ENCODE measurements at regions not wholly inside any gene's neighbourhood (a gene's known extent, or its start where the extent isn't known, plus 50 kb on each side); places are given as distances from the start of the nearest gene placed in this dataset.

DNA sequence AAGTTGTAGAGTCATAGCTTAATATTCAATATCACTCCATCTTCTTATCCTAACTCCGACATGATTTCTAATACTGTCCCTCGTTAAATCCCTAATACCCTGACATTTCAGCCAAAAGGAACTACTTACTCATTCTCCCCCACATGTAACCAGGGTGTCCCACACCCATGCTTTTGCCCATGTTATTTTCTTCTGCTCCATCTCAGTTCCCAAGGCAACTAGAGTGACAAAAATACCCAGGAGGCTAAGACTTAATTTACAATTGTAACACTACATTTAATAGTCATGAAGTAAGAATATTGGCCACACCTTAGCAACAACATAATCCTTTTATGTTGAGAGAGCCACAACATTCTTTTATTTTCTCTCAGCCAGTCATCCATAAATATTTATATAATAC is 248.5 kb upstream of the TGFBR2 start:
- no peak overlapping the region for H3K4me3 Mint-ChIP-seq
- ATAC-seq, result no peak
- H3K4me1 Mint-ChIP-seq, result peaks cover 4% of the 10 kb centered on the region; the same call in 1 of the 2 replicates
- TF ChIP-seq TP53 (CRISPR knock-in tag; IDR thresholded peaks at IDR 0.05) (no peak), ZNF263 (CRISPR knock-in tag; IDR thresholded peaks at IDR 0.05; ENCODE audit: low read depth) (no peak)
- TF ChIP-seq, protein P1, sequence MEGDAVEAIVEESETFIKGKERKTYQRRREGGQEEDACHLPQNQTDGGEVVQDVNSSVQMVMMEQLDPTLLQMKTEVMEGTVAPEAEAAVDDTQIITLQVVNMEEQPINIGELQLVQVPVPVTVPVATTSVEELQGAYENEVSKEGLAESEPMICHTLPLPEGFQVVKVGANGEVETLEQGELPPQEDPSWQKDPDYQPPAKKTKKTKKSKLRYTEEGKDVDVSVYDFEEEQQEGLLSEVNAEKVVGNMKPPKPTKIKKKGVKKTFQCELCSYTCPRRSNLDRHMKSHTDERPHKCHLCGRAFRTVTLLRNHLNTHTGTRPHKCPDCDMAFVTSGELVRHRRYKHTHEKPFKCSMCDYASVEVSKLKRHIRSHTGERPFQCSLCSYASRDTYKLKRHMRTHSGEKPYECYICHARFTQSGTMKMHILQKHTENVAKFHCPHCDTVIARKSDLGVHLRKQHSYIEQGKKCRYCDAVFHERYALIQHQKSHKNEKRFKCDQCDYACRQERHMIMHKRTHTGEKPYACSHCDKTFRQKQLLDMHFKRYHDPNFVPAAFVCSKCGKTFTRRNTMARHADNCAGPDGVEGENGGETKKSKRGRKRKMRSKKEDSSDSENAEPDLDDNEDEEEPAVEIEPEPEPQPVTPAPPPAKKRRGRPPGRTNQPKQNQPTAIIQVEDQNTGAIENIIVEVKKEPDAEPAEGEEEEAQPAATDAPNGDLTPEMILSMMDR (IDR thresholded peaks at IDR 0.05), result no peak
- H3K9me3 Mint-ChIP-seq, result no peaks in the 10 kb centered on the region
- DNase-seq (ENCODE audit: low spot score), result no peak
- CTCF ChIA-PET, result no interaction called here
- H3K27me3 Mint-ChIP-seq (ENCODE audit: low read depth), result no peaks in the 10 kb centered on the region
- H3K27ac Mint-ChIP-seq, result no peak overlapping the region
- no peaks in the 10 kb centered on the region for H3K36me3 Mint-ChIP-seq
- POLR2A ChIA-PET, result no interaction called here

DNA sequence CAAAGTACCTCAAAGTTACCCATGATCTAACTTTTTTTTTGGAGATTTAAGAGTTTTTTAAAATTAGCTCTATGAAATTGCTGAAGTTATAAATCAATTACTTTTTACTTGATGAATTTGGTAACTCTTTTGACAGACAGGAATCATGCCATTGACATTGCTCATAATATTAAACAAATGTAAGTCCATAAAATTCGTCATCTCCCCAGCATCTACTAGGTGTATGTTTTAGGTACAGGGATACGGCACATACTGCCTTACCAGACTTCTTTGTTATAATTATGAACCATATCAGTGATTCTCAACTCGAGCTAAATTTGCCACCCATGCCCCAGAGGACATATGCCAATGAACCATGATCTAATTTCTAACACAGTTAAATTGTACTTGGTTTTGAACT is 247.5 kb upstream of the TGFBR2 start:
- no peak overlapping the region for H3K27ac Mint-ChIP-seq
- ATAC-seq (no peak), DNase-seq (ENCODE audit: low spot score) (no peak)
- no peak overlapping the region for H3K4me3 Mint-ChIP-seq
- no peaks in the 10 kb centered on the region for H3K36me3 Mint-ChIP-seq
- no peak for TF ChIP-seq CREM (CRISPR knock-in tag; IDR thresholded peaks at IDR 0.05)
- no peak for TF ChIP-seq NR1H2 (CRISPR knock-in tag; IDR thresholded peaks at IDR 0.05)
- TF ChIP-seq ATF1 (CRISPR knock-in tag; IDR thresholded peaks at IDR 0.05), result no peak
- TF ChIP-seq, protein P2, sequence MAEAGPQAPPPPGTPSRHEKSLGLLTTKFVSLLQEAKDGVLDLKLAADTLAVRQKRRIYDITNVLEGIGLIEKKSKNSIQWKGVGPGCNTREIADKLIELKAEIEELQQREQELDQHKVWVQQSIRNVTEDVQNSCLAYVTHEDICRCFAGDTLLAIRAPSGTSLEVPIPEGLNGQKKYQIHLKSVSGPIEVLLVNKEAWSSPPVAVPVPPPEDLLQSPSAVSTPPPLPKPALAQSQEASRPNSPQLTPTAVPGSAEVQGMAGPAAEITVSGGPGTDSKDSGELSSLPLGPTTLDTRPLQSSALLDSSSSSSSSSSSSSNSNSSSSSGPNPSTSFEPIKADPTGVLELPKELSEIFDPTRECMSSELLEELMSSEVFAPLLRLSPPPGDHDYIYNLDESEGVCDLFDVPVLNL (CRISPR knock-in tag; IDR thresholded peaks at IDR 0.05; ENCODE audit: borderline replicate concordance, low read depth), result no peak
- TF ChIP-seq, protein P3, sequence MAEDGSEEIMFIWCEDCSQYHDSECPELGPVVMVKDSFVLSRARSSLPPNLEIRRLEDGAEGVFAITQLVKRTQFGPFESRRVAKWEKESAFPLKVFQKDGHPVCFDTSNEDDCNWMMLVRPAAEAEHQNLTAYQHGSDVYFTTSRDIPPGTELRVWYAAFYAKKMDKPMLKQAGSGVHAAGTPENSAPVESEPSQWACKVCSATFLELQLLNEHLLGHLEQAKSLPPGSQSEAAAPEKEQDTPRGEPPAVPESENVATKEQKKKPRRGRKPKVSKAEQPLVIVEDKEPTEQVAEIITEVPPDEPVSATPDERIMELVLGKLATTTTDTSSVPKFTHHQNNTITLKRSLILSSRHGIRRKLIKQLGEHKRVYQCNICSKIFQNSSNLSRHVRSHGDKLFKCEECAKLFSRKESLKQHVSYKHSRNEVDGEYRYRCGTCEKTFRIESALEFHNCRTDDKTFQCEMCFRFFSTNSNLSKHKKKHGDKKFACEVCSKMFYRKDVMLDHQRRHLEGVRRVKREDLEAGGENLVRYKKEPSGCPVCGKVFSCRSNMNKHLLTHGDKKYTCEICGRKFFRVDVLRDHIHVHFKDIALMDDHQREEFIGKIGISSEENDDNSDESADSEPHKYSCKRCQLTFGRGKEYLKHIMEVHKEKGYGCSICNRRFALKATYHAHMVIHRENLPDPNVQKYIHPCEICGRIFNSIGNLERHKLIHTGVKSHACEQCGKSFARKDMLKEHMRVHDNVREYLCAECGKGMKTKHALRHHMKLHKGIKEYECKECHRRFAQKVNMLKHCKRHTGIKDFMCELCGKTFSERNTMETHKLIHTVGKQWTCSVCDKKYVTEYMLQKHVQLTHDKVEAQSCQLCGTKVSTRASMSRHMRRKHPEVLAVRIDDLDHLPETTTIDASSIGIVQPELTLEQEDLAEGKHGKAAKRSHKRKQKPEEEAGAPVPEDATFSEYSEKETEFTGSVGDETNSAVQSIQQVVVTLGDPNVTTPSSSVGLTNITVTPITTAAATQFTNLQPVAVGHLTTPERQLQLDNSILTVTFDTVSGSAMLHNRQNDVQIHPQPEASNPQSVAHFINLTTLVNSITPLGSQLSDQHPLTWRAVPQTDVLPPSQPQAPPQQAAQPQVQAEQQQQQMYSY (CRISPR knock-in tag; IDR thresholded peaks at IDR 0.05), result no peak
- TF ChIP-seq, protein P4, sequence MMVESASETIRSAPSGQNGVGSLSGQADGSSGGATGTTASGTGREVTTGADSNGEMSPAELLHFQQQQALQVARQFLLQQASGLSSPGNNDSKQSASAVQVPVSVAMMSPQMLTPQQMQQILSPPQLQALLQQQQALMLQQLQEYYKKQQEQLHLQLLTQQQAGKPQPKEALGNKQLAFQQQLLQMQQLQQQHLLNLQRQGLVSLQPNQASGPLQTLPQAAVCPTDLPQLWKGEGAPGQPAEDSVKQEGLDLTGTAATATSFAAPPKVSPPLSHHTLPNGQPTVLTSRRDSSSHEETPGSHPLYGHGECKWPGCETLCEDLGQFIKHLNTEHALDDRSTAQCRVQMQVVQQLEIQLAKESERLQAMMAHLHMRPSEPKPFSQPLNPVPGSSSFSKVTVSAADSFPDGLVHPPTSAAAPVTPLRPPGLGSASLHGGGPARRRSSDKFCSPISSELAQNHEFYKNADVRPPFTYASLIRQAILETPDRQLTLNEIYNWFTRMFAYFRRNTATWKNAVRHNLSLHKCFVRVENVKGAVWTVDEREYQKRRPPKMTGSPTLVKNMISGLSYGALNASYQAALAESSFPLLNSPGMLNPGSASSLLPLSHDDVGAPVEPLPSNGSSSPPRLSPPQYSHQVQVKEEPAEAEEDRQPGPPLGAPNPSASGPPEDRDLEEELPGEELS (CRISPR knock-in tag; IDR thresholded peaks at IDR 0.05), result no peak
- TF ChIP-seq JAZF1 (CRISPR knock-in tag; IDR thresholded peaks at IDR 0.05), result no peak
- TF ChIP-seq, protein P5, sequence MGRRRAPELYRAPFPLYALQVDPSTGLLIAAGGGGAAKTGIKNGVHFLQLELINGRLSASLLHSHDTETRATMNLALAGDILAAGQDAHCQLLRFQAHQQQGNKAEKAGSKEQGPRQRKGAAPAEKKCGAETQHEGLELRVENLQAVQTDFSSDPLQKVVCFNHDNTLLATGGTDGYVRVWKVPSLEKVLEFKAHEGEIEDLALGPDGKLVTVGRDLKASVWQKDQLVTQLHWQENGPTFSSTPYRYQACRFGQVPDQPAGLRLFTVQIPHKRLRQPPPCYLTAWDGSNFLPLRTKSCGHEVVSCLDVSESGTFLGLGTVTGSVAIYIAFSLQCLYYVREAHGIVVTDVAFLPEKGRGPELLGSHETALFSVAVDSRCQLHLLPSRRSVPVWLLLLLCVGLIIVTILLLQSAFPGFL (CRISPR knock-in tag; IDR thresholded peaks at IDR 0.05; ENCODE audit: borderline replicate concordance), result no peak
- ChIA-PET CTCF (no interaction called here), POLR2A (no interaction called here)
- no peaks in the 10 kb centered on the region for H3K9me3 Mint-ChIP-seq
- H3K4me1 Mint-ChIP-seq, result 0 out of 2 replicates have a peak, but pooled peaks cover 3% of the 10 kb centered on the region
- no peaks in the 10 kb centered on the region for H3K27me3 Mint-ChIP-seq (ENCODE audit: low read depth)

DNA sequence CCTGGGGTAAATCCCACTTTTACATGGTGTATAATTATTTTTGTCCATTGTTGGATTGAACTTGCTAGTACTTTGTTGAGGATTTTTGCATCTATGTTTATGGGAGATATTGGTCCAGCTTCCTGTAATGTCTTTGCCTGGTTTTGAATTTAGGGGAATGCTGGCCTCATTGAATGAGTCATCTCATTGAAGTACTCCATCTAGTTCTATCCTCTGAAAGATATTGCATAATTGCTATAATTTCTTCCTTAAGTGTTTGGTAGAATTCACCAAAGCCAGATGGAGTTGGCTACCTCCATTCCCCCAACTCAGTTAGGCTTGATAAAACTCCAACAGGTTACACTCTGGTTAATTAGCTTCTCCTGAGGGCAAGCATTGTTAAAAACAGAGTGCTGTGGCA is 237.4 kb upstream of the TGFBR2 start:
- POLR2A ChIA-PET, result no interaction called here
- H3K27ac Mint-ChIP-seq, result no peak overlapping the region
- DNase-seq (ENCODE audit: low spot score) (no peak), ATAC-seq (no peak)
- H3K4me3 Mint-ChIP-seq, result no peak overlapping the region
- peaks cover 4% of the 10 kb centered on the region; the same call in 1 of the 2 replicates for H3K36me3 Mint-ChIP-seq
- H3K27me3 Mint-ChIP-seq (ENCODE audit: low read depth), result no peaks in the 10 kb centered on the region; the same call in 1 of the 2 replicates
- CTCF ChIA-PET, result no interaction called here
- peaks cover 22% of the 10 kb centered on the region for H3K4me1 Mint-ChIP-seq
- peaks cover 7% of the 10 kb centered on the region for H3K9me3 Mint-ChIP-seq
- no peak for TF ChIP-seq NR1H2 (CRISPR knock-in tag; IDR thresholded peaks at IDR 0.05)
- TF ChIP-seq, protein P6, sequence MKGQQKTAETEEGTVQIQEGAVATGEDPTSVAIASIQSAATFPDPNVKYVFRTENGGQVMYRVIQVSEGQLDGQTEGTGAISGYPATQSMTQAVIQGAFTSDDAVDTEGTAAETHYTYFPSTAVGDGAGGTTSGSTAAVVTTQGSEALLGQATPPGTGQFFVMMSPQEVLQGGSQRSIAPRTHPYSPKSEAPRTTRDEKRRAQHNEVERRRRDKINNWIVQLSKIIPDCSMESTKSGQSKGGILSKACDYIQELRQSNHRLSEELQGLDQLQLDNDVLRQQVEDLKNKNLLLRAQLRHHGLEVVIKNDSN (CRISPR knock-in tag; IDR thresholded peaks at IDR 0.05), result no peak
- TF ChIP-seq ETV6 (CRISPR knock-in tag; IDR thresholded peaks at IDR 0.05), result no peak
- TF ChIP-seq, protein P7, sequence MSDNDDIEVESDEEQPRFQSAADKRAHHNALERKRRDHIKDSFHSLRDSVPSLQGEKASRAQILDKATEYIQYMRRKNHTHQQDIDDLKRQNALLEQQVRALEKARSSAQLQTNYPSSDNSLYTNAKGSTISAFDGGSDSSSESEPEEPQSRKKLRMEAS (CRISPR knock-in tag; IDR thresholded peaks at IDR 0.05), result no peak
- TF ChIP-seq, protein P8, sequence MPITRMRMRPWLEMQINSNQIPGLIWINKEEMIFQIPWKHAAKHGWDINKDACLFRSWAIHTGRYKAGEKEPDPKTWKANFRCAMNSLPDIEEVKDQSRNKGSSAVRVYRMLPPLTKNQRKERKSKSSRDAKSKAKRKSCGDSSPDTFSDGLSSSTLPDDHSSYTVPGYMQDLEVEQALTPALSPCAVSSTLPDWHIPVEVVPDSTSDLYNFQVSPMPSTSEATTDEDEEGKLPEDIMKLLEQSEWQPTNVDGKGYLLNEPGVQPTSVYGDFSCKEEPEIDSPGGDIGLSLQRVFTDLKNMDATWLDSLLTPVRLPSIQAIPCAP (CRISPR knock-in tag; IDR thresholded peaks at IDR 0.05), result no peak
- no peak for TF ChIP-seq GTF2I (CRISPR knock-in tag; conservative IDR thresholded peaks at IDR 0.05)
- TF ChIP-seq ZNF317 (CRISPR knock-in tag; IDR thresholded peaks at IDR 0.05; ENCODE audit: borderline replicate concordance, low read depth), result no peak
- no peak for TF ChIP-seq CBFB (CRISPR knock-in tag; IDR thresholded peaks at IDR 0.05; ENCODE audit: low read depth)
- no peak for TF ChIP-seq JUN (CRISPR knock-in tag; IDR thresholded peaks at IDR 0.05)
- TF ChIP-seq TEAD1 (CRISPR knock-in tag; IDR thresholded peaks at IDR 0.05), result no peak
- TF ChIP-seq PRRX2 (CRISPR knock-in tag; IDR thresholded peaks at IDR 0.05), result no peak
- no peak for TF ChIP-seq NR3C1 (CRISPR knock-in tag; conservative IDR thresholded peaks at IDR 0.05; ENCODE audit: low read depth)
